Testis (tissue), 2 donors: ENCODE measurements at regions not wholly inside any gene's neighbourhood (a gene's known extent, or its start where the extent isn't known, plus 50 kb on each side); places are given as distances from the start of the nearest gene placed in this dataset.

Experiments
- CTCF ChIP-seq, 3 experiments: fragments of 450-650 bp in 2 of 3; fragments of 200-600 bp in 1 of 3; sonication (generic) in 1 of 3; IDR thresholded peaks; one replicate each; pipeline ENCODE4 v1.5.1; 2016 to 2019; ENCODE audit warnings: antibody characterized with exemption in 3 of 3, mild to moderate bottlenecking in 2 of 3, moderate library complexity in 1 of 3
- POLR2A ChIP-seq: fragments of 450-650 bp; IDR thresholded peaks from one replicate; pipeline ENCODE4 v1.6.1; 2017; ENCODE audit warnings: antibody characterized with exemption, mild to moderate bottlenecking, moderate library complexity

- no peak for TF ChIP-seq CTCF (IDR thresholded peaks at IDR 0.05)
- no peak for TF ChIP-seq POLR2A
These were observed 153.6 kb downstream of the MSX2 start for GRCh38 chr5:174877987-174878386.
